HG03139 (cell line): ENCODE measurements at regions not wholly inside any gene's neighbourhood (a gene's known extent, or its start where the extent isn't known, plus 50 kb on each side); places are given as distances from the start of the nearest gene placed in this dataset.
"Not testable (repeated sequence)": the region's sequence is repeated elsewhere in the genome, so short reads cannot be mapped to it uniquely, and the experiment has no call there.

Experiments
- ATAC-seq: cut with Tn5 transposase; IDR thresholded peaks from one replicate; pipeline ENCODE4 v1.9.1; 2021; ENCODE audit not compliant: unreplicated experiment

GRCh38 chr3:147471741-147472140, 62.6 kb downstream of the ZIC1 start:
- ATAC-seq, result no peak

- no peak for ATAC-seq
These were observed 63.7 kb downstream of the ZIC1 start for GRCh38 chr3:147472846-147473245.

GRCh38 chr3:147483145-147483544, 74.0 kb downstream of the ZIC1 start:
- ATAC-seq, result no peak

- ATAC-seq, result no peak
These were observed 74.4 kb downstream of the ZIC1 start for GRCh38 chr3:147483578-147483977.

- ATAC-seq, result no peak
These were observed 83.9 kb downstream of the ZIC1 start for GRCh38 chr3:147493065-147493464.

- ATAC-seq, result no peak
These were observed 84.5 kb downstream of the ZIC1 start for GRCh38 chr3:147493666-147494065.

- no peak for ATAC-seq
These were observed 88.1 kb downstream of the ZIC1 start for GRCh38 chr3:147497286-147497685.

- ATAC-seq, result no peak
These were observed 98.6 kb downstream of the ZIC1 start for GRCh38 chr3:147507638-147508286.

- ATAC-seq, result no peak
These were observed 100.3 kb downstream of the ZIC1 start for GRCh38 chr3:147509448-147509847.

GRCh38 chr3:147513785-147514184, 104.6 kb downstream of the ZIC1 start:
- no peak for ATAC-seq

- ATAC-seq, result no peak
These were observed 105.4 kb downstream of the ZIC1 start for GRCh38 chr3:147514366-147515160.

GRCh38 chr3:147518465-147518864, 109.3 kb downstream of the ZIC1 start:
- ATAC-seq, result no peak

GRCh38 chr3:147521646-147522045, 112.5 kb downstream of the ZIC1 start:
- no peak for ATAC-seq

- not testable (repeated sequence) for ATAC-seq
These were observed 113.6 kb downstream of the ZIC1 start for GRCh38 chr3:147522780-147523179.

GRCh38 chr3:147529551-147529950, 120.4 kb downstream of the ZIC1 start:
- no peak for ATAC-seq

- ATAC-seq, result no peak
These were observed 128.9 kb downstream of the ZIC1 start for GRCh38 chr3:147538034-147538433.

- ATAC-seq, result no peak
These were observed 131.8 kb downstream of the ZIC1 start for GRCh38 chr3:147540921-147541320.

- ATAC-seq, result no peak
These were observed 135.1 kb downstream of the ZIC1 start for GRCh38 chr3:147544290-147544689.

GRCh38 chr3:147551491-147551890, 142.3 kb downstream of the ZIC1 start:
- no peak for ATAC-seq

GRCh38 chr3:147554332-147554731, 145.2 kb downstream of the ZIC1 start:
- ATAC-seq, result no peak

- ATAC-seq, result no peak
These were observed 163.8 kb downstream of the ZIC1 start for GRCh38 chr3:147572970-147573340.

- no peak for ATAC-seq
These were observed 165.5 kb downstream of the ZIC1 start for GRCh38 chr3:147574621-147575020.

GRCh38 chr3:147575391-147575790, 166.2 kb downstream of the ZIC1 start:
- no peak for ATAC-seq
